ENCODE measurements at regions not wholly inside any gene's neighbourhood (a gene's known extent, or its start where the extent isn't known, plus 50 kb on each side); places are given as distances from the start of the nearest gene placed in this dataset.

GRCh38 chr7:124376111-124376510 lies 343.2 kb upstream of the TMEM229A start:
- no peak overlapping the region for H4K5ac ChIP-seq (ENCODE audit: insufficient read length, low read depth, low read length)
- no peaks in the 10 kb centered on the region for H4K20me1 ChIP-seq (replicated peaks in 1 of 2; ENCODE audit: control insufficient read depth in 1 of 2, insufficient read depth in 2 of 2, low read length in 2 of 2)
- no peaks in the 10 kb centered on the region for H3K4me1 ChIP-seq (replicated peaks in 1 of 4; ENCODE audit: control insufficient read depth in 3 of 4, insufficient read depth in 4 of 4, low read length in 3 of 4)
- H4K8ac ChIP-seq (ENCODE audit: extremely low read depth, insufficient read depth, low read length) = no peak overlapping the region
- no peaks in the 10 kb centered on the region for H3K36me3 ChIP-seq (ENCODE audit: control insufficient read depth in 2 of 4, insufficient read depth in 4 of 4, low read length in 3 of 4)
- no peak overlapping the region for H3K27ac ChIP-seq (ENCODE audit: low read depth, low read length)
- 85% methylated on average over 4 of the region's 4 CpGs; no CpG with 5 or more reads in 1 of the 2 experiments for WGBS, 2 experiments (ENCODE audit: extremely low coverage in 1 of 2, insufficient coverage in 1 of 2, insufficient read length in 1 of 2, insufficient replicate concordance in 2 of 2, low coverage in 1 of 2, low lambda C conversion rate in 2 of 2, missing lambda C conversion rate in 1 of 2)
- TF ChIP-seq JUN (IDR thresholded peaks at IDR 0.05; ENCODE audit: low read depth, low read length) (no peak), SUZ12 (IDR thresholded peaks at IDR 0.05; ENCODE audit: low read length) (no peak), KDM1A (IDR thresholded peaks at IDR 0.05; ENCODE audit: borderline replicate concordance, low read length) (no peak), SP4 (IDR thresholded peaks at IDR 0.05; ENCODE audit: low read length) (no peak), SP2 (IDR thresholded peaks at IDR 0.05; ENCODE audit: low read length) (no peak), TEAD4 (IDR thresholded peaks at IDR 0.05; ENCODE audit: low read depth, low read length) (no peak), RBBP5 (IDR thresholded peaks at IDR 0.05; ENCODE audit: borderline replicate concordance, low read depth, low read length) (no peak), CBX8 (IDR thresholded peaks at IDR 0.05; ENCODE audit: borderline replicate concordance, low read depth, low read length) (no peak), SRF (IDR thresholded peaks at IDR 0.05; ENCODE audit: low read depth, low read length) (no peak)
- H4K91ac ChIP-seq (replicated peaks; ENCODE audit: insufficient read length, low read length) = no peak overlapping the region
- DNase-seq (ENCODE audit: low read depth in 1 of 2, low spot score in 2 of 2) (no peak), FAIRE-seq (no peak)
- ChIA-PET CTCF (ENCODE audit: partially characterized antibody) (no interaction called here), POLR2A (ENCODE audit: partially characterized antibody) (no interaction called here)
- no peak overlapping the region for H3K23ac ChIP-seq (ENCODE audit: insufficient read length)
- H2BK12ac ChIP-seq (ENCODE audit: low read depth, low read length) = no peak overlapping the region
- no peak overlapping the region for H3K4me2 ChIP-seq (ENCODE audit: insufficient read depth in 1 of 2, low read depth in 2 of 2, low read length in 2 of 2)
- no peak overlapping the region for H2BK120ac ChIP-seq (replicated peaks; ENCODE audit: low read depth, low read length)
- no peaks in the 10 kb centered on the region for H3K23me2 ChIP-seq (ENCODE audit: low read depth, low read length)
- no peak overlapping the region for H3K56ac ChIP-seq (replicated peaks; ENCODE audit: insufficient read length, low read depth, low read length)
- H3K9ac ChIP-seq (replicated peaks in 1 of 4; ENCODE audit: extremely low read depth in 1 of 4, low read depth in 3 of 4, low read length in 3 of 4) = no peak overlapping the region
- no peak overlapping the region for H3K14ac ChIP-seq (ENCODE audit: insufficient read length)
- H3K27me3 ChIP-seq (replicated peaks in 1 of 4; ENCODE audit: control insufficient read depth in 3 of 4, extremely low read depth in 1 of 4, insufficient read depth in 3 of 4, low read length in 3 of 4) = no peaks in the 10 kb centered on the region
- no peaks in the 10 kb centered on the region for H3K9me3 ChIP-seq (ENCODE audit: insufficient read depth in 2 of 2, low read depth in 1 of 2, low read length in 1 of 2)
- H3K79me1 ChIP-seq (ENCODE audit: low read depth, low read length) = no peaks in the 10 kb centered on the region
- H3K79me2 ChIP-seq (ENCODE audit: control insufficient read depth in 1 of 2, insufficient read depth in 2 of 2, low read length in 2 of 2) = no peaks in the 10 kb centered on the region
- no peak overlapping the region for H2AFZ ChIP-seq (ENCODE audit: low read length)
- no peak overlapping the region for H3K4me3 ChIP-seq (ENCODE audit: extremely low read depth in 1 of 4, insufficient read depth in 2 of 4, low read depth in 3 of 4, low read length in 4 of 4)
- H3K4ac ChIP-seq (replicated peaks; ENCODE audit: insufficient read length, low read depth, low read length) = no peak overlapping the region
- no peak overlapping the region for H3K18ac ChIP-seq (ENCODE audit: extremely low read depth, low read length)
- H2AK5ac ChIP-seq (ENCODE audit: low read depth, low read length) = no peak overlapping the region
- no peak overlapping the region for H2BK20ac ChIP-seq (ENCODE audit: low read length)
- no peak overlapping the region for H2BK5ac ChIP-seq (ENCODE audit: low read depth, low read length)
- no peak overlapping the region for H2BK15ac ChIP-seq (ENCODE audit: low read length)
